Left renal pelvis (tissue), 4 donors: ENCODE measurements at regions not wholly inside any gene's neighbourhood (a gene's known extent, or its start where the extent isn't known, plus 50 kb on each side); places are given as distances from the start of the nearest gene placed in this dataset.

Experiments used
- DNase-seq, 4 donors: peaks; one replicate each; pipeline ENCODE4 v3.0.0-alpha.2; 2013; ENCODE audit warnings: low read depth in 4 of 4, low spot score in 3 of 4

DNA sequence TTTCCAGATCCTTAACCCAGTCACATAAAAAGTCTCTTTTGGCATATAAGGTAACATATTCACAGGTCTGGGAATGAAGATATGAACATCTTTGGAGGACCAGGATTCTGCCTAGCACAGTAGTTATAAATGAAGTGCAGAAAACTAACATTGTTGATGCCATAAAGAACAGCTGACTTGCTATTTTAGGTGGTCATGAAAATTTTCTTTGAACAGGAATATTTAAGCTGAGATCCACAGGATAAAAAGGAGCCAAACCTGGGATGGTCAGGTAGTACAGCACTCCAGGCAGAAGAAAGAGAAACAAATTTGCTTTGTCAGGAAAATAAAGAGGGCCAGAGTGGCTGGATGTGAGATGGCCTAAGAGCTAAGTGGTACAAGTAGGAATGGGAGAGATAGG is 80.0 kb downstream of the CENPW start:
- no peak for DNase-seq

DNA sequence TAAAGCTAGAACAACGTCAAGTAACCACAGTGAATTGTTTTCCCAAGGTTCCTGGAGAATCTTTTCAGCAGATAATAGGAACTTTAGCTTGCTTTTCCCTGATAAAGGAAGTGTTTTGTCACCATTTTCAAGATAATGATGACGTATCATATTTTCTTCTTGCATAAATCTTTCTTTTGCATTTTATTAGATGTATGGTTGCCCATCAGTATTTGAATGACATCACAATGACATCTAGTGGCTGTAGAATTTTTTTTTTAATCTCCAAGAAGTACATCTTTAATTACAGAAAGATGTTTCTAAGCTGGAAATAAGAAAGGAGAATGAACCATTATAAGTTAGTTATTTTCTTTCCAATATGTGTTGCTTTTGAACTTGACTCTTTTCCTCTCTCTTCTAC is 83.0 kb downstream of the CENPW start:
- DNase-seq: no peak

DNA sequence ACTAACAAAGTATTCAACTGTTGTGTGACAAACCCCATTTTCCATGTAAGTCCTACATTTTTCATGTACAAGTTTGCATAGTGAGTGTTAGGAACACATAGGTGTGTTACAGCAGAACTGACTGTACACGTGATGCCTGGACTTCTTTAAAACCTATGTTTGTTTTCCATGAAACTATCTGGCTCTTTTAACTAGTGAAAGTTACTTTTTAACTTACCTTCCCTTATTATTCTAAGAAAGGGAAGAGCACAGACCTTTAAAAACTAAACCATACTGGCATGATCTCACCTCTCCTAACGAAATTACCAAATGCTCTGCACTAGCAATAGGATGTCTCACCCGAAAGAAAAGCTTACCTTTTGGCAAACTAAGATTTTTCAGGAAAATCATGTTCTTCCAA is 87.8 kb downstream of the CENPW start:
- no peak for DNase-seq

DNA sequence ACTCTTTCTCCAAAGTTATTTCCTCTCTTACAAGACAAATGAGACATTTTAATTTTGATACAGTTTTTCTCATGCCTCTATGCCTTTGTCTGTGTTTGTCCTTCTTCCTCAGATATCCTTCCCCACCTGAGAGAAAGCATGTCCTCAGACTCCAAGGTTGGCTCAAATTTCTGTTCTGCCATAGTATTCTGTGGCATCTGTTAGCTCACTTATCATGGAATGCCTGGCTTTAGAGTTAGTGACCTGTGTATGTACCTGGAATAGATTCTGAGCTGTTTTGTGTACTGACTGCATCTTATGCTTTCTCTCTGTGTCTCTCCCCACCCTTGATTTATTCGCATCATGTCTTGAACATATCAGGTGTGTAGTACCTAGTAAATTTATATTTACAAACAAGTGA is 90.0 kb downstream of the CENPW start:
- DNase-seq: peak in 1 of 4 donors; percentile 30

DNA sequence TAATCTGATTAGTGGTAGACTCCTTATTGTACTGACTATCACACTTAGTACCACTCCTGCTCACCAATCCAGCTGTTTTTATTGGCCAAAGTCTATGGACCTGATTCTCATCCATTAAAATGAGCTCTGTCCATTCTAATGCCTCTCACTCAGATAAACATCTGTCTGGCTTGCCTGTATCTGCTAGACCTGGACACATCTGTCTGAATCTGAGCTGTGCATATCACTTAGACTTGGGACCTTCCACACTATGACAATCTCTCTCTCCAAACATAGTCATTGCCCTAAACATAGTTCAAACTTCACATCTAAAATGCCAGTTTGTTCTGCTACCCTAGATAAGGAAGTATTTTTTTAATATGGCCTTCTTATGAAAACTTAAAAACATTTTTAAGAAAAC is 92.6 kb downstream of the CENPW start:
- no peak for DNase-seq

DNA sequence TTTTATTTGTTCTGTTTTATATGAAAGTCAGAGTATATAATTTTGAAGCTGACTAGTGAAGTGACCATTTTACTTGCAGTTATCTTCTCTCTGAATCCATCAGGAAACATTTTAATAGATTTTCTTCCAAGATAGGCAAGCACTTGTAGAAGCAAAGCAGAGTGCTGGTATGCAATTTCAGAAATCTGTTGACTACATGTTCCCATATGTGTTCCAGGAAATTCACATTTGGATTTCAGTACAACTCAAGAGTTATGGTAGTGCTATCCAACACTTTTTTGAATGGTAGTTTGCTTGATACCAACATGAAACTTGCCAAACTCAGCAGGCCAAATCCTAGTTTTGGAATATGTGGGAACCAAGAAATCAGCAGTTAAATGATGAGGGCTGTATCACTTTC is 94.0 kb downstream of the CENPW start:
- DNase-seq: no peak

DNA sequence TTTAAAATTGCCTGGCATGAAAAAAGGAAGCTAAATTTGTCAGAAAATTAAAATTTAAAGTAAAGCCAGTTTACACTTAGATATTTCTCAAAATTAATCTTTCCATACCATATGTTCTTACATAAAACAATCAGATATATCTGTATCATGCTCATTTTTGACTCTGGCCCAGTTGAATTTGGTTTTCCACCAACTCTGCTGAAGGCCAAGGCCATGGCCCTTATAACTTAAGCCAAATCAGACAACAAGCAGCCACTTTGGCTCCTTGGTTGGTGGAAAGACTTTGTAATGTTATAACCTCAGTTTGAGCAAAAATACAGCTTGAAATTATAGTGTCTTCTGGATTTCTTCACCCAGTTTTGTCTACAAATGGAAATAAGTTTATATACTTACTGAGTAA is 97.3 kb downstream of the CENPW start:
- DNase-seq: no peak

DNA sequence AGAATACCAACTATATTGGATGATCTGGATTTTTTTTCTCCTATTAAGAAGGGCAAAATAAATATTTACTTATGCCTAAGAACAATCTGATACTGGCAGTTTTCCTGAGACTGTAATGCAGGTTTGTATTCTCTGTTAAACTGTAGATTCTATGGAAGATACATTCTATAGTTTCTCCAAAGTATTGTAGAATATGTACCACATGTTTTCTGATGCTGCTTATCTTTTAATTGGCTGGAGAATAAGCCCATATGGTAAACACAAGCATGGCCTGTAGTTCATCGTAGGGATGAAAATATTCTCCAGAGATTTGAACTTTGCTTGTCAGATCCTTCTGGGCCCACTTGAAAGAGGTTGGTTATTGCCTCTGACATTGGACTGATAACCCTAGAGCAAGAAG is 99.1 kb downstream of the CENPW start:
- no peak for DNase-seq

DNA sequence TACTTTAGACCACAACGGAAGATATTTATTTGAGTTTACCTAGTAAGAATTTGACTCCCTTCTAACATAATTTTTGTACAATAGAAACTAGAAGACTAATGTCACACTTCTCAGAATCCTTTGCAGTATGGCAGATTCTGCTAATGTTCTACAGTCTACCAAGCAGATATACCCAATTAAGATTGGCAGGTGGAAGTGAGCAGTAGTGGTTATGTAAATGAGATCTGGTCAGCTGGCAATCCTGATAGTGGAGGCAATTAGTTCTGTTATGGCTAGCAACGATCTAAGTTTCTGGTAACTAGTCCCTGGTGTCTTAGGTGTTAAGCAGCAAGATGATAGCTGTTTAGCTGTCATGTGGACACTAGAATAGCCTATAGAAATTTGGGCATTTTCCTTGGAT is 101.0 kb downstream of the CENPW start:
- no peak for DNase-seq

DNA sequence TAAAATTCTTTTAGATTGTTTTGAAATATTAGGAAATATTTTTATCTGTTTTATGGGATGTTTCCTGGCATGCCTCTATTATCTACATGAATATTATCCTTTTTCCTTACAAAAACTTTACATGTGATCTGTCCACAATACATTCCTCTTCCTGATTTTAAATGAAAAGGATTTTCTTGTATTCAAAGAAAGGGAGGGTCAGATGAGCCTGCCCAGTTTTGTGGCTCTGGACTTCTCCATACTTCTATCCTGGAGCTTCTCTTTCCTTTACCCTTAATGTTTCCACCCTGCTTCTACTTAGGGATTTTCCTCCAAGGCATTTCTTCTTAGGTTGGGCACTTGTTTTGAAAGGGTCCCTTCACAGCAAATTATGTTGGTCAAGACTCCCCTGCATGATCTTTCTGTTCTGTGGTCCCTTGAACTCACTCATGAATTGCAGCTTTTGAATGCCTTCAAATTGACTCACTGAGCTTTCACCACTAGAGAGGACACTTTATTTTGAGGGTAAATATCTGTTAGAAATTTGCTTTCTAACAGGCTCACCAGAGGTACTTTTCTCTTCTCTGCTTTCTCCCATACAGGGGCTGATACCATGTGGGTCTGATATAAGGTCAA is 104.9 kb downstream of the CENPW start:
- DNase-seq: no peak

DNA sequence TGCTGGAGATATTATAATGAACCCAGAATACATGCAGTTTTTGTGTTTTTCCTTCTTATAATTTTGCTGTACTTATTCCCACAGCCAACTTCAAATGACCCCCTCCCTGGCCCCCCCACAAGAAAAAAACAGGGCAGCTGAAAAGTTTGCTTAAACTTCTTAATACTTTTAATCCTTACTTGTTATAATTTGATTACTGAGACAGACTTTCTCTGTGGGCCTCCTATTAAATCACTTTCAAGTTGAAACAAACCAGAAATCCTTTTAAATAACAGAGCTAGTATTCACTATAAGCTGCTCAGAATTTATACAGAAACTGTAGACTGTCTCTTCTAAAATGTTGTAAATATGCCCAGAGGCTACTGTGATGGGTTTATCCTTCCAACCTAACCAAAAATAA is 106.3 kb downstream of the CENPW start:
- no peak for DNase-seq

DNA sequence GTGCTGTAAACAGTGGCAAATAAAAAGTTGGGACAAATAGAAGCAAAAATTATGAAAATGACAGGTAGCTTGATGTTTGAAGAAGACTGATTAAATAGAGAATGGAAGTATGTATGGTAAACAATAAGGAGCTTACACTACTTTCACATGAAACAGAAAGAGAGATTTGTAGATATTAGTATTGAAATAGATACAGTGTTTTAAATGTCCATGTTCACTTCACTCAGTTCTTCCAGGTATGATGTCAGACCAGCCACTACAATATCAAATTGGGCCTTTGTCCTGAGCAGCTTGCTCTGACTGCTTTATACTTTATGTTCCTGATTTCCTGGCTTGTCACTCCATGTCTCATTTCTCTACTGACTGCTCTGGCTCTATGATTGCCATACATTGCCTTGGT is 107.5 kb downstream of the CENPW start:
- DNase-seq: no peak

DNA sequence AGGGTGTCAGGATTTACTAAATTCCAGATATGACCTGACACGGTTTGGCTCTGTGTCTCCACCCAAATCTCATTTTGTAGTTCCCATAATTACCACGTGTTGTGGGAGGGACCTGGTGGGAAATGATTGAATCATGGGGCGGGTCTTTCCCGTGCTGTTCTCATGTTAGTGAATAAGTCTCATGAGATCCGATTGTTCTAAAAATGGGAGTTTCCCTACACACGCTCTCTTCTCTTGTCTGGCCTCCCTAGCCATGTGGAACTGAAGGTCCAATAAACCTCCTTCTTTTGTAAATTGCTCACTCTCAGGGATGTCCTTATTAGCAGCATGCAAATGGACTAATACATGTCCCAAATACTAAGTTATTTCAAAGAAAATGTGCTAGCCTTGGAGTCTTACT is 121.1 kb downstream of the CENPW start:
- DNase-seq: no peak

DNA sequence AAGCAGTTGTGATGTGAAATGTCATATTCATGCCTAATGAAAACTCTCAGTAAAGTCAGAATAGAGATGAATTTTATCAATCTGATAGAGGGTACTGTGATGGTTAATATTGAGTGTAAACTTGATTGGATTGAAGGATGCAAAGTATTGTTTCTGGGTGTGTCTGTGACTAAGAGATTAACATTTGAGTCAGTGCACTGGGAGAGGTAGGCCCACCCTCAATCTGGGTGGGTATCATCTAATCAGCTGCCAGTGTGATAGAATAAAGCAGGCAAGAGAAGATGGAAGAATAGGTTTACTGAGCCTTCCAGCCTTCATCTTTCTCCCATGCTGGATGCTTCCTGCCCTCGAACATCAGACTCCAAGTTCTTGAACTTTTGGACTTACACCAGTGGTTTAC is 124.3 kb downstream of the CENPW start:
- DNase-seq: no peak

DNA sequence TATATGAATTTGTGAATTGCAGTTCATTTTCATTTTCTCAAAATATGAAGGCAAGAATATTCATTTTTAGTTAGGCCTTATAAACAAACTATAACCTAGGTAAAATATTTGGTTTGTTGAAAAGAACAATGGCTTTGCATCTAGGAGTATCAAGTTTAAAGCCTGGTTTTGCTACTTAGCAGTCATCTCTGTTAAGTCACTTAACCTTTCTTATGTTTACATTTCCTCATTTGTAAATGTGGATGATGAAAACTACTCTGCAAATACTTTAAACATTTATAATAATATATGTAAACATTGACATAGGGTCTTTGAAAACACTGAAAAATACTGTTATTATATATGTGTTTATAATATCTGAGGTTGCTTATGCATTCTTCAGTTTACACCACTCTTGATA is 135.5 kb downstream of the CENPW start:
- DNase-seq: no peak

DNA sequence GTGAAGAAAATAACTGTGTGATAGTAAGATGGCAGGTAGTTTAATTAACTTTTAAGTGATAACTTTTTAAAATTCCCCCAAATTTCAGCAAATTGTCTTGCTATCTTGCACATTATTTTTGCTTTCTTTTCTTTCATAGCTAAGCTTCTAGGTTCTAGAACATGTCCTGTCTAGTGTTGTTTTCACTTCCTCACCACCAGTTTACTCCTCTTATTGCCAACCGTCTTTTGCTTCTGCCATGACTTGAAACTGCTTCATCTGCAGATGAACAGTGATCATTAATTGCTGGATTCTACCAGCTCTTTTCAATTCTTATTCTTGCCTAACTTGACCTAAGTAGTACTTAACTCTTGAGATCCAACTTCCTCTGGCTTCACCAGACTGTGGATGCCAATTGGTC is 137.8 kb downstream of the CENPW start:
- no peak for DNase-seq

DNA sequence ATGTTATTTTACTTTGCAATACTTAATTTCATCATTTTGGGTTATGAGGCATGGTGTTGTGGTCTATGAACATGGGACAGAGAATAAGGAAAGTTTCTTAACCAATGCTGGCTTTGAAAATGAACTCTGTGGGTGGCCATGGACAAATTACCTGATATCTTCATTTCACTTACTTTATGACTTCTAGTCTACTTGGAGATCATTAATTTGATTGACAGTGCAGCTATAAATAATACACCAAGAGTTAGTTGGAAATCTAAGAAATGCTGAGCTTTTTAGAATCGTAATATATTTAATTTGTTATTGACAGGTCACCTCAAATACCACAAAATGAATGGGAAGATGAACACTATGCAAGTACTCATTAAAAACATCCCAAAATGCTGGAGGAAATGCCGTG is 140.4 kb downstream of the CENPW start:
- DNase-seq: no peak

DNA sequence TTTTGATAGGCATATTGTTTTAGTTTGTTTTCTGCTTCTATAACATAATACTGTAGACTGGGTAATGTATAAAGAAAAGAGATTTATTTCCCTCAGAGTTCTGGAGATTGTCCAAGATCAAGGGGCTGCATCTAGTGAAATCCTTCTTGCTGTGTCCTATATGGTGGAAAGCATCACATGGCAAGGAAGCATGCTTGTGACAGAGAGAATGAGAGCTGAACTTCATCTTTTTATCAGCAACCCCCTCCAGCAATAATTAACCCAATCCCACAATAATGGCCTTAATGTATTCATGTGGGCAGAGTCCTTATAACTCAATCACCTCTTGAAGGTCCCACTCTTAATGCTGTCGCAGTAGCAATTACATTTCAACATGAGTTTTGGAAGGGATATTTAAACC is 141.4 kb downstream of the CENPW start:
- DNase-seq: no peak

DNA sequence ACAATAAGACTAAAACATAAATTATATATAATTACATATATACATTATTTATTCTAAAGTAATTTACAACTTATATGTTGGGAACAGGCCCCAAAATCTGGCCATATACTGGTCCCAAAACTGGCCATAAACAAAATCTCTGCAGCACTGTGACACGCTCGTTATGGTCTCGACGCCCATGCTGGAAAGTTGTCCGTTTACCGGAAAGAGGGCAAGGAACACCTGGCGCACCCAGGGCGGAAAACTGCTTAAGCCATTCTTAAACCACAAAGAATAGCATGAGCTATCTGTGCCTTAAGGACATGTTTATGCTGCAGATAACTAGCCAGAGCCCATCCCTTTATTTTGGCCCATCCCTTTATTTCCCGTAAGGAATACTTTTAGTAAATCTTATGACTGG is 164.9 kb downstream of the CENPW start:
- DNase-seq: no peak

DNA sequence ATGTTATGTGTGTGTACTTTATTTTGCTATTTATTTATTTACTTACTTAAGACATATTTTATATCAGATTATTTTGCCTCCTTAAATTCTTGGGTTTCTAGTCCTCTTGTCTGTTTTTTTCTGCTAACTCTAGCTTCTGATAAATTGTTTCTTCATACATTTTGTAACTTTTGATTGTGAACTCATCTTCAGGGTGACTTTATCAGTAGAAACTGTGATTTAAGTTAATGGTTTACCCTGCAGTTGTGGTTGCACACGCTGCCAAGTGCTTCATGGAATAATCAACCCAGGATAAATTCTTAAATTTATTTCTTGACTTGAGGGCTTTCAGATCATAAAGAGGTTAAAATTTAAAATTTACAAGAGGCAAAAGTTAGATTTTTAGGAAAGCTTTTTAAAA is 173.3 kb downstream of the CENPW start:
- no peak for DNase-seq

DNA sequence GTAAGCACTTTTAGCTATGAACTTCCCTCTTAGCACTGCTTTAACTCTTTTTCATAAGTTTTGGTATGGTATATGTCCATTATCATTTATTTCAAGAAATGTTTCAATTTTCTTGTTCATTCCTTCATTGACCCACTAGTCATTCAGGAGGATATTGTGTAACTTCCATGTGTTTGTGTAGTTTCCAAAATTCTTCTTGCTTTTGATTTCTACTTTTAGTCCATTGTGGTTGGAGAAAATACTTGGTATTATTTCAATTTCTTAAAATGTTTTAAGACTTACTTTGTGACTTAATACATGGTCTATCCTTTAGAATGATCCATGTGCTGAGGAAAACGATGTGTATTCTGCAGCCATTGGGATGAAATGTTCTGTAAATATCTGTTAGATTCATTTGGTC is 176.5 kb downstream of the CENPW start:
- DNase-seq: no peak

DNA sequence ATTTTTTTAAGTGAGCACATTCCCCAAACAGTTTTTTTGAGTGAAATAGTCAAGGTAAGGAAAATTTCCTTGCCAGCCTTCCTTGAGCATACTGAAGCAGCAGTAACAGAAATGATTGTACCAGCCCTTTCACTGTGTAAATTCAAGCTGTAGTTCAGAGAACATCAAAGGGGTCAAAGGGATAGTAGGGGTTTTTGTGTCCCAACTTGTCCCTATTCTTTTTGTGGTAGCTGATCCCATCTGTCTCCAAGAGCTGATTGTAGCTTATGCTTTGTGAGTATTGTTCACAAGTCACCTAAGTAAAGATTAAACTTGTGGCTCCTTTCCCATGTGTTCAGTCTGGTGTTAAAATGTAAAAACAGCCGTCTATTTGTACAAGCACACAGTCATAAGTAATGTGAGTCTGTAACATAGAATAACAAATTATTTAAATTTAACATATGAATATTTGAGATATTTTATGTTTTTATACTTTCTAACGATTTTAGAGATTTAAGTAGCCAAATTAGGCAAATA is 185.0 kb downstream of the CENPW start:
- DNase-seq: no peak

DNA sequence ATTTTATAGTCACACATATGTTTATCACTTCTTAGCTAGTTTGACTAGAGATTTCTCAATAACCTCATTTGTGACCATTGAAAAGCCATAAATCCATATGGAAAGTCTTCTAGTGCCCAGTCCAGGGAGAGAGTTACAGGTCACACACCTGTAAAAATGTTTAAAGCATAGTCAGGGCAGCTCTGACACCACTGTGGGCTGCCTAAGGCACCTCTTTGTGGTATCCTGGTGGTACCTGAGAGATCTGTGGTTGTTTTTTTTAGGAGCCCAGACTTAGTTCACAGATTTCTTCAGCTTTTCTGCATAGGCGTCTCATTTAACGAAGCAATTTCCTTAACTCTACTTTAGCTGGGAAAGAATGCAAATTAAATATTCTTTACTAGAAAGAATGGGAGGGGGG is 186.6 kb downstream of the CENPW start:
- no peak for DNase-seq
